ENCODE measurements at regions not wholly inside any gene's neighbourhood (a gene's known extent, or its start where the extent isn't known, plus 50 kb on each side); places are given as distances from the start of the nearest gene placed in this dataset.

- intact Hi-C loops (cut with DNase I): no loop called here
- no peak for ATAC-seq
- TF ChIP-seq CTCF (IDR thresholded peaks at IDR 0.05): no peak
These were observed 489.0 kb downstream of the QKI start for GRCh38 chr6:163903541-163903940.

GRCh38 chr6:163902993-163903392, 488.5 kb downstream of the QKI start:
- ATAC-seq (no peak), DNase-seq (no peak)
- no peak for TF ChIP-seq CTCF (IDR thresholded peaks at IDR 0.05)
- intact Hi-C loops (cut with DNase I): no loop called here
- Histone ChIP-seq H3K4me1 (no peaks in the 10 kb centered on the region), H3K36me3 (no peaks in the 10 kb centered on the region), H3K27me3 (no peaks in the 10 kb centered on the region), H3K4me3 (no peak overlapping the region), H3K9me3 (no peaks in the 10 kb centered on the region), H3K27ac (no peak overlapping the region)

More at GRCh38 chr6:163903541-163903940, 489.0 kb downstream of the QKI start:
- DNase-seq: no peak
- Histone ChIP-seq H3K9me3 (no peaks in the 10 kb centered on the region), H3K27me3 (no peaks in the 10 kb centered on the region), H3K36me3 (no peaks in the 10 kb centered on the region), H3K4me1 (no peaks in the 10 kb centered on the region), H3K4me3 (no peak overlapping the region), H3K27ac (no peak overlapping the region)

GRCh38 chr6:163901681-163902080, 487.2 kb downstream of the QKI start:
- Histone ChIP-seq H3K36me3 (no peaks in the 10 kb centered on the region), H3K27ac (no peak overlapping the region), H3K9me3 (no peaks in the 10 kb centered on the region), H3K27me3 (no peaks in the 10 kb centered on the region), H3K4me3 (no peak overlapping the region), H3K4me1 (no peaks in the 10 kb centered on the region)
- no peak for TF ChIP-seq CTCF (IDR thresholded peaks at IDR 0.05)
- no peak for ATAC-seq
- intact Hi-C loops (cut with DNase I): no loop called here
- no peak for DNase-seq

- no peak for DNase-seq
- Histone ChIP-seq H3K4me1 (no peaks in the 10 kb centered on the region), H3K9me3 (no peaks in the 10 kb centered on the region), H3K4me3 (no peak overlapping the region), H3K27ac (no peak overlapping the region), H3K36me3 (no peaks in the 10 kb centered on the region), H3K27me3 (no peaks in the 10 kb centered on the region)
- intact Hi-C loops (cut with DNase I): no loop called here
- ATAC-seq: no peak
- TF ChIP-seq CTCF (IDR thresholded peaks at IDR 0.05): no peak
These were observed 486.1 kb downstream of the QKI start for GRCh38 chr6:163900570-163900969.

GRCh38 chr6:163897669-163898068, 483.2 kb downstream of the QKI start:
- no peak for ATAC-seq
- Histone ChIP-seq H3K27me3 (no peaks in the 10 kb centered on the region), H3K36me3 (no peaks in the 10 kb centered on the region), H3K4me1 (no peaks in the 10 kb centered on the region), H3K9me3 (no peaks in the 10 kb centered on the region), H3K27ac (no peak overlapping the region), H3K4me3 (no peak overlapping the region)
- intact Hi-C loops (cut with DNase I): no loop called here
- no peak for TF ChIP-seq CTCF (IDR thresholded peaks at IDR 0.05)
- no peak for DNase-seq

GRCh38 chr6:163897030-163897429, 482.5 kb downstream of the QKI start:
- no peaks in the 10 kb centered on the region for H3K27me3 ChIP-seq
- no peak overlapping the region for H3K4me3 ChIP-seq
- no peak for ATAC-seq
- H3K9me3 ChIP-seq: no peaks in the 10 kb centered on the region
- TF ChIP-seq CTCF (IDR thresholded peaks at IDR 0.05): no peak
- H3K27ac ChIP-seq: no peak overlapping the region
- no peaks in the 10 kb centered on the region for H3K4me1 ChIP-seq
- no peak for DNase-seq
- intact Hi-C loops (cut with DNase I): no loop called here
- no peaks in the 10 kb centered on the region for H3K36me3 ChIP-seq
